Lower leg skin (tissue), 4 donors: ENCODE measurements at regions not wholly inside any gene's neighbourhood (a gene's known extent, or its start where the extent isn't known, plus 50 kb on each side); places are given as distances from the start of the nearest gene placed in this dataset.

Source experiments
- DNase-seq, 2 donors: peaks; one replicate each; pipeline ENCODE4 v3.0.0-alpha.2; 2019; ENCODE audit warnings: low spot score in 2 of 2
- H3K4me3 ChIP-seq: fragments of 200-600 bp; sonication (generic); 2 replicates; pipeline ENCODE4 v1.5.1; 2017; ENCODE audit warnings: mild to moderate bottlenecking, low read depth; ENCODE audit not compliant: poor library complexity, severe bottlenecking
- CTCF ChIP-seq, 3 donors: fragments of 450-650 bp; IDR thresholded peaks; one replicate each; pipeline ENCODE4 v1.5.1; 2016; ENCODE audit warnings: antibody characterized with exemption in 3 of 3, mild to moderate bottlenecking in 3 of 3, moderate library complexity in 2 of 3
- POLR2A ChIP-seq, 2 donors: fragments of 450-650 bp; IDR thresholded peaks; one replicate each; pipeline ENCODE4 v1.6.1; 2016 to 2017; ENCODE audit warnings: antibody characterized with exemption in 2 of 2, mild to moderate bottlenecking in 1 of 2, moderate library complexity in 1 of 2
- WGBS, 2 donors: methylation state at CpG; one replicate each; pipeline ENCODE4 v1.1.5; 2018; 5-methylcytosine and 5-hydroxymethylcytosine counted together
- intact Hi-C: fragments of 100-400 bp; cut with DNase I; formaldehyde crosslinking; loops from one replicate; pipeline ENCODE4 v1.15.0; 2023; ENCODE audit warnings: low total_unique reads

DNA sequence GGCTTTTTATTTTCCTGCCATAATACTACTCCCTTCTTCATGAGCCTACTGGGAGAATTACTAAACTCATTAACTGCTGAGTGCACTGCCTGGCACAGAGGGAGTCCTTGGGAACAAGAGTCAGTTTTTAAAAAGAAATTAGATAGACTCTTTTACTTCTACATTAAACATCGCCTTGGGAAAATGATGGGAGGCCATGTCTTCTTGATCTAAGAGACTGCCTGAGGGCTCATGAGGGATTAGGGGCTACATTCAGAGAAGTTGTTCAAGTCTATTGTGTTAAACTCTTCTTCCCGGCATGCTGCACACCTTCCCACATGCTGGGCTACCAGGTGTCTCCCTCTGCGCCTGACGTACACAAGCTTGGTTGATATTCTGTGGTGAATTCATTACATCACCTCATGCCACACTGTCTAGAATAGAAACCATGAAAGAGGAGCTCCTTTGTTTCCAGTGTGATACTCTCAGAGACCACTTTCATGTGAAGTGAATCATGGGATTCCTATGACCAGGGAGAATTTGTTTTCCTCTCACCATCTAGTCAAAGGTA lies 1422.3 kb downstream of the AACS start:
- WGBS, 2 donors, result 81 to 84% methylated on average over 4 of the region's 4 CpGs
- DNase-seq, result no peak
- no peak overlapping the region for H3K4me3 ChIP-seq
- intact Hi-C loops, result no loop called here
- TF ChIP-seq POLR2A (IDR thresholded peaks at IDR 0.05) (no peak), CTCF (IDR thresholded peaks at IDR 0.05) (no peak)

- intact Hi-C loops, result no loop called here
- no peak overlapping the region for H3K4me3 ChIP-seq
- TF ChIP-seq CTCF (IDR thresholded peaks at IDR 0.05) (no peak), POLR2A (IDR thresholded peaks at IDR 0.05) (no peak)
- no peak for DNase-seq
- 64 to 74% methylated on average over 3 of the region's 3 CpGs for WGBS, 2 donors
Measured at GRCh38 chr12:126488806-126489205, 1423.6 kb downstream of the AACS start.

DNA sequence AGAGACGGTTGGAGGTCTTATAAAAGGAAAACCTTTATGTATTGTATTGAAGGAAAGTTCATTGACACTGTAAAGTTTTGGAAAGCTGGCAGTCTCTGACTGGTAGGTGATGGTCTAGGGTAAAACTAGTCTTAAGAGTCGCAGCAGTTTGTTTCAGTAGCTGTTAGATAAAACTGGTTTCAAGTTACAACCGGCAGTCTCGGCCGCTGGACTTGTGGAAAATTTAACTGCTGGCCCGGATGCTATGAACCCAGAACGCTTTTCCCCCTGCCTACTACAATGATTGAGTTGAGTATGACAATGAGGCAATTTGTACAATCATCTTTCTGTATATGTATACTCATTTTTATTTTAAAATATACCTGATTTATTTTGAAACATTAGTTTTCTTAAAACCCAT lies 1426.9 kb downstream of the AACS start:
- DNase-seq, result no peak
- intact Hi-C loops, result no loop called here

DNA sequence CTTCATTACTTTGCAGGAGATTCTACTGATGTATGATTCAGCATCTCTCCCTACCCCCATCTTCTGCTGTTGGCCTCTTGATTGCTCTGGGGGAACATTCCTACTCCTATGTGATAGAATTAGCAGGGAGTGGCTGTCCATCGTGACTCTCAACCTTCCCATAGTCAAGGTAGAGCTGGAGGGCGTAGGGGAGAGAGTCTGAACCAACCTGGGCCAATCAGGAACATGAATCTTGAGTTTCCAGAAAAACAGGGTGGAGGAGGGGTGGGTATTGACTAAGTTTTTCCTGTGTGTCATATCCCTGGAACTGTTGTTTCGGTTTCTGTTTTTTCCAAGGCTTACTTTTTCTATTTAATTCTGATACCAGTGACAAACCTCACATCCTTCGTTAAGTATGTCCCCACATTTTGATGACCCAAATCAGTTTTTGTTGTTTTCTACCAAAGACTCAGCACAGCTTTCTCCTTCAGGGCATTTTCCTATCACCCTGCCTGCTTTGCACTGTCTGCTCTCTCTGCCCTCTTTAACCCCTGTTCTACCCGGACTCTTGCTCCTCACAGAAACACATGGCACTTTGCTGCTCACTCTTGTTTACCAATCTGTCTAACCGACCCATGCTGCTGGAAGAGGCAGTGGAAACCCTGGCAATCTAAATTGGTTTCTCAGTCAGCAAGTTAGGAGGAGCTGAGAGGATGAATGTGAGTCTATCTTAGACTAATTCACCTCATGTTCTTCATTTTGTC lies 1428.3 kb downstream of the AACS start:
- TF ChIP-seq POLR2A (IDR thresholded peaks at IDR 0.05) (no peak), CTCF (IDR thresholded peaks at IDR 0.05) (no peak)
- 44 to 46% methylated on average over 6 of the region's 6 CpGs for WGBS, 2 donors
- intact Hi-C loops, result no loop called here
- no peak overlapping the region for H3K4me3 ChIP-seq
- no peak for DNase-seq

More for the DNA sequence above, 1426.9 kb downstream of the AACS start:
- H3K4me3 ChIP-seq, result no peak overlapping the region
- WGBS, 2 donors, result 65 to 76% methylated on average over 7 of the region's 7 CpGs
- no peak for TF ChIP-seq POLR2A (IDR thresholded peaks at IDR 0.05)
- TF ChIP-seq CTCF (IDR thresholded peaks at IDR 0.05), result no peak

- TF ChIP-seq CTCF (IDR thresholded peaks at IDR 0.05) (no peak), POLR2A (IDR thresholded peaks at IDR 0.05) (no peak)
- no peak overlapping the region for H3K4me3 ChIP-seq
- no peak for DNase-seq
- intact Hi-C loops, result no loop called here
- 79 to 84% methylated on average over 3 of the region's 3 CpGs for WGBS, 2 donors
Measured at GRCh38 chr12:126496201-126496600, 1431.0 kb downstream of the AACS start.
